Natural killer cell (primary cell): ENCODE measurements at regions not wholly inside any gene's neighbourhood (a gene's known extent, or its start where the extent isn't known, plus 50 kb on each side); places are given as distances from the start of the nearest gene placed in this dataset.

ENCODE experiments used
- ATAC-seq, 3 donors: fragments of 150-1000 bp in 2 of 3; fragments of 200-7000 bp in 1 of 3; cut with Tn5 transposase; 1 replicate in 1 of 3; 2 replicates in 2 of 3; pipeline ENCODE4 v1.10.0; 2021; ENCODE audit warnings: mild to moderate bottlenecking in 2 of 3, moderate library complexity in 2 of 3
- DNase-seq, 2 donors: peaks; one replicate each; pipeline versions ENCODE4 v3.0.0 to v3.0.0-alpha.2; 2013 to 2021; ENCODE audit warnings: mixed read lengths in 1 of 2
- H3K27ac ChIP-seq: one replicate; pipeline ENCODE4 v1.5.1; 2013; ENCODE audit warnings: mild to moderate bottlenecking, low read length
- H3K27me3 ChIP-seq: one replicate; pipeline ENCODE4 v1.6.1; 2013; ENCODE audit warnings: low read length; ENCODE audit not compliant: control insufficient read depth, insufficient read depth
- H3K36me3 ChIP-seq: one replicate; pipeline ENCODE4 v1.6.1; 2013; ENCODE audit warnings: low read length; ENCODE audit not compliant: control insufficient read depth, insufficient read depth
- H3K4me1 ChIP-seq: one replicate; pipeline ENCODE4 v1.6.1; 2013; ENCODE audit warnings: low read length; ENCODE audit not compliant: control insufficient read depth, insufficient read depth
- H3K4me3 ChIP-seq: one replicate; pipeline ENCODE4 v1.5.1; 2013; ENCODE audit warnings: low read length
- H3K9me3 ChIP-seq: one replicate; pipeline ENCODE4 v1.6.1; 2013; ENCODE audit warnings: low read length; ENCODE audit not compliant: control insufficient read depth, insufficient read depth
- H3K27ac Mint-ChIP-seq, 2 donors: one replicate each; pipeline ENCODE4 v1.8.0; 2022; ENCODE audit warnings: mild to moderate bottlenecking in 2 of 2, mixed read lengths in 2 of 2, moderate library complexity in 1 of 2
- H3K27me3 Mint-ChIP-seq, 2 donors: one replicate each; pipeline ENCODE4 v1.8.0; 2022; ENCODE audit warnings: low read depth in 2 of 2, mixed read lengths in 2 of 2
- H3K36me3 Mint-ChIP-seq: one replicate; pipeline ENCODE4 v1.8.0; 2022; ENCODE audit warnings: mixed read lengths
- H3K4me1 Mint-ChIP-seq, 2 donors: one replicate each; pipeline ENCODE4 v1.8.0; 2022; ENCODE audit warnings: mixed read lengths in 2 of 2
- H3K4me3 Mint-ChIP-seq: one replicate; pipeline ENCODE4 v1.8.0; 2022; ENCODE audit warnings: mild to moderate bottlenecking, moderate library complexity, mixed read lengths
- H3K9me3 Mint-ChIP-seq, 2 donors: one replicate each; pipeline ENCODE4 v1.8.0; 2022; ENCODE audit warnings: mixed read lengths in 2 of 2
- WGBS: methylation state at CpG from one replicate; pipeline ENCODE4 v1.1.7; 2013; ENCODE audit warnings: missing lambda C conversion rate; ENCODE audit not compliant: insufficient coverage; 5-methylcytosine and 5-hydroxymethylcytosine counted together
- intact Hi-C: fragments of 100-400 bp; cut with micrococcal nuclease; formaldehyde crosslinking; loops from one replicate; pipeline ENCODE4 v1.14.2; 2022
- TF ChIP-seq, protein P1 (sequence below): fragments of 200-600 bp; IDR thresholded peaks from one replicate; pipeline ENCODE4 v1.8.0; 2022; ENCODE audit warnings: antibody characterized with exemption

GRCh38 chr3:34807611-34808010 lies 831.7 kb upstream of the ARPP21 start:
- DNase-seq (no peak), ATAC-seq (no peak)
- TF ChIP-seq, protein P1, sequence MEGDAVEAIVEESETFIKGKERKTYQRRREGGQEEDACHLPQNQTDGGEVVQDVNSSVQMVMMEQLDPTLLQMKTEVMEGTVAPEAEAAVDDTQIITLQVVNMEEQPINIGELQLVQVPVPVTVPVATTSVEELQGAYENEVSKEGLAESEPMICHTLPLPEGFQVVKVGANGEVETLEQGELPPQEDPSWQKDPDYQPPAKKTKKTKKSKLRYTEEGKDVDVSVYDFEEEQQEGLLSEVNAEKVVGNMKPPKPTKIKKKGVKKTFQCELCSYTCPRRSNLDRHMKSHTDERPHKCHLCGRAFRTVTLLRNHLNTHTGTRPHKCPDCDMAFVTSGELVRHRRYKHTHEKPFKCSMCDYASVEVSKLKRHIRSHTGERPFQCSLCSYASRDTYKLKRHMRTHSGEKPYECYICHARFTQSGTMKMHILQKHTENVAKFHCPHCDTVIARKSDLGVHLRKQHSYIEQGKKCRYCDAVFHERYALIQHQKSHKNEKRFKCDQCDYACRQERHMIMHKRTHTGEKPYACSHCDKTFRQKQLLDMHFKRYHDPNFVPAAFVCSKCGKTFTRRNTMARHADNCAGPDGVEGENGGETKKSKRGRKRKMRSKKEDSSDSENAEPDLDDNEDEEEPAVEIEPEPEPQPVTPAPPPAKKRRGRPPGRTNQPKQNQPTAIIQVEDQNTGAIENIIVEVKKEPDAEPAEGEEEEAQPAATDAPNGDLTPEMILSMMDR: no peak
- Histone ChIP-seq H3K9me3 (no peaks in the 10 kb centered on the region), H3K36me3 (no peaks in the 10 kb centered on the region), H3K27me3 (no peaks in the 10 kb centered on the region), H3K4me1 (no peaks in the 10 kb centered on the region), H3K27ac (no peak overlapping the region), H3K4me3 (no peak overlapping the region)
- Mint-ChIP-seq H3K36me3 (no peaks in the 10 kb centered on the region), H3K4me3 (no peak overlapping the region), H3K9me3 (peaks cover 7 to 8% of the 10 kb centered on the region in 2 donors), H3K27me3 (no peaks in the 10 kb centered on the region), H3K27ac (no peak overlapping the region), H3K4me1 (no peaks in the 10 kb centered on the region)
- intact Hi-C loops: no loop called here
- 80% methylated on average over 1 of the region's 1 CpG for WGBS

DNA sequence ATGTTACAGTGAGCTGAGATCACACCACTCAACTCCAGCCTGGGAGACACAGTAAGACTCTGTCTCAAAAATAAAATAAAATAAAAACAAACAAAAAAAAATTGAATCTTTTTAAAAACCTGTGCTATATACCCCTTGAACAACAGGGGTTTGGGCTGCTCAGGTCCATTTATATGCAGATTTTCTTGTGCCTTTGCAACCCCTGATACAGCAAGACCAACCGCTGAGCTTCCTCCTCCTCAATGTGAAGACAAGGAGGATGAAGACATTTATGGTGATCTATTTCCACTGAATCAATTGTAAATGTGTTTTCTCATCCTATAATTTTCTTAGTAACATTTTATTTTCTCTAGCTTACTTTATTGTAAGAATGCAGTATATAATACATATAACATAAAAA lies 831.0 kb upstream of the ARPP21 start:
- H3K9me3 ChIP-seq: no peaks in the 10 kb centered on the region
- H3K4me1 Mint-ChIP-seq: no peaks in the 10 kb centered on the region
- ATAC-seq: no peak
- no peak overlapping the region for H3K4me3 Mint-ChIP-seq
- H3K36me3 ChIP-seq: no peaks in the 10 kb centered on the region
- H3K27ac ChIP-seq: no peak overlapping the region
- H3K4me3 ChIP-seq: no peak overlapping the region
- H3K27ac Mint-ChIP-seq: no peak overlapping the region
- H3K27me3 ChIP-seq: no peaks in the 10 kb centered on the region
- H3K27me3 Mint-ChIP-seq: no peaks in the 10 kb centered on the region
- peaks cover 7 to 8% of the 10 kb centered on the region in 2 donors for H3K9me3 Mint-ChIP-seq
- intact Hi-C loops: no loop called here
- no peaks in the 10 kb centered on the region for H3K4me1 ChIP-seq
- no peak for DNase-seq
- TF ChIP-seq, protein P1: no peak
- H3K36me3 Mint-ChIP-seq: no peaks in the 10 kb centered on the region
- no CpG with 5 or more reads among the region's 1 CpG for WGBS

DNA sequence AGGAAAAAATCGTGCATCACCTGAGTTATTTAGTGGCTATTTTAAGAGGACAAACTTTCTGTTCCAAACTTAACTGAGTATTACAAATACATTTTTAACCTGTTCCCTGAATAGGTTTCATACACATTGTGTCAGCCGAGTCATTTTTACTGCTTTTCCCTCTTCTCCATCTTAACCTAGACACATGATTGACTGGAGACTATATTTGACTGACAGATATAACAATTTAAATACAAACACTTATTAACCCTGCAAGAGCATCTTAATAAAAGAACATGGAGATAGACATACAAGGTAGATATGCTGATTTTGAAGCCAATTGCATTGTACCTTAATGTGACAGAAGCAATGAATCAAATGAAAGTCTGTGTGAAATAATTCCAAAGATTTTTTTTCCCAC lies 810.5 kb upstream of the ARPP21 start:
- no peak overlapping the region for H3K27ac ChIP-seq
- TF ChIP-seq, protein P1: no peak
- H3K36me3 ChIP-seq: no peaks in the 10 kb centered on the region
- WGBS: no CpG with 5 or more reads among the region's 2 CpGs
- ATAC-seq (no peak), DNase-seq (no peak)
- H3K4me1 ChIP-seq: no peaks in the 10 kb centered on the region
- Mint-ChIP-seq H3K4me1 (no peaks in the 10 kb centered on the region), H3K27ac (no peak overlapping the region), H3K4me3 (no peak overlapping the region), H3K36me3 (no peaks in the 10 kb centered on the region), H3K9me3 (peaks cover 10 to 13% of the 10 kb centered on the region in 2 donors), H3K27me3 (no peaks in the 10 kb centered on the region)
- H3K4me3 ChIP-seq: no peak overlapping the region
- peaks cover 2% of the 10 kb centered on the region for H3K9me3 ChIP-seq
- intact Hi-C loops: no loop called here
- H3K27me3 ChIP-seq: no peaks in the 10 kb centered on the region

- H3K4me1 Mint-ChIP-seq: no peaks in the 10 kb centered on the region
- no peaks in the 10 kb centered on the region for H3K27me3 Mint-ChIP-seq
- Histone ChIP-seq H3K36me3 (no peaks in the 10 kb centered on the region), H3K4me3 (no peak overlapping the region), H3K27me3 (no peaks in the 10 kb centered on the region), H3K27ac (no peak overlapping the region), H3K9me3 (no peaks in the 10 kb centered on the region), H3K4me1 (no peaks in the 10 kb centered on the region)
- DNase-seq (no peak), ATAC-seq (no peak)
- intact Hi-C loops: no loop called here
- no peaks in the 10 kb centered on the region for H3K36me3 Mint-ChIP-seq
- TF ChIP-seq, protein P1: no peak
- H3K4me3 Mint-ChIP-seq: no peak overlapping the region
- H3K9me3 Mint-ChIP-seq: peaks cover 3 to 6% of the 10 kb centered on the region in 2 donors
- H3K27ac Mint-ChIP-seq: no peak overlapping the region
- WGBS: no CpG with 5 or more reads among the region's 1 CpG
Observed at GRCh38 chr3:34832865-34833508, 806.3 kb upstream of the ARPP21 start.
